Heart left ventricle (tissue), 13 donors: ENCODE measurements at regions not wholly inside any gene's neighbourhood (a gene's known extent, or its start where the extent isn't known, plus 50 kb on each side); places are given as distances from the start of the nearest gene placed in this dataset.

Source experiments
- CTCF ChIP-seq, 12 donors: fragments of 200-600 bp; sonication (generic) in 4 of 12; IDR thresholded peaks; one replicate each; pipeline versions ENCODE4 v1.5.0 to v1.8.0; 2018 to 2022; ENCODE audit warnings: antibody characterized with exemption in 12 of 12, mild to moderate bottlenecking in 5 of 12
- POLR2A ChIP-seq, 2 donors: fragments of 450-650 bp; IDR thresholded peaks; one replicate each; pipeline ENCODE4 v1.6.1; 2017; ENCODE audit warnings: antibody characterized with exemption in 2 of 2, mild to moderate bottlenecking in 2 of 2, moderate library complexity in 2 of 2
- donor health status: ischemic (EF 13 %, LVEDD 7.1; RV severe dilation, severe dysfunction).
- donor health status: DM: no; HTN: yes; CAD: no.
- donor health status: DM: no; HTN: no; CAD: no.
- donor health status: ischemic (EF 25% LVEDD 6.9; RV normal size, moderate dysfunction).
- donor health status: ischemic (EF 25% LVEDD 5.7; RV mildly dilated, moderate dysfunction).
- donor health status: ischemic (EF 35%, LVEDD 5.7; RV mildly dilated, moderate dysfunction).
- donor health status: nonischemic (EF 11% LVEDD 7.7; RV severe dilation, severe dysfunction).
- donor health status: DM: yes; HTN: yes; CAD: no.
- donor health status: PGD.
- donor health status: ischemic (EF 29% LVEDD 5.4; RV normal size, mild dysfunction).
- donor health status: nonischemic (EF 23%, LVEDD 6.1; RV moderate dilation, normal function).

GRCh38 chr3:72295276-72295961 lies 510.5 kb upstream of the PROK2 start:
- TF ChIP-seq CTCF (IDR thresholded peaks at IDR 0.05) (no peak), POLR2A (IDR thresholded peaks at IDR 0.05) (no peak)
